WTC11 (cell line): ENCODE measurements at regions not wholly inside any gene's neighbourhood (a gene's known extent, or its start where the extent isn't known, plus 50 kb on each side); places are given as distances from the start of the nearest gene placed in this dataset.
"Not testable (repeated sequence)": the region's sequence is repeated elsewhere in the genome, so short reads cannot be mapped to it uniquely, and the experiment has no call there.

ENCODE experiments used
- ATAC-seq: fragments of 200-7000 bp; cut with Tn5 transposase; 2 replicates; pipeline ENCODE4 v1.10.0; 2021; ENCODE audit warnings: mild to moderate bottlenecking, moderate library complexity
- CTCF ChIA-PET: fragments of 300-600 bp; sonication (Branson Sonifier 250); formaldehyde crosslinking; loops from one replicate; lab custom pipeline; 2021; ENCODE audit warnings: antibody characterized with exemption; lab: Charles Lee
- POLR2A ChIA-PET: fragments of 350-600 bp; sonication (Branson Sonifier 250); formaldehyde crosslinking; loops from one replicate; lab custom pipeline; 2021; ENCODE audit warnings: antibody characterized with exemption; lab: Charles Lee
- DNase-seq: peaks from one replicate; pipeline ENCODE4 v3.0.0; 2021; ENCODE audit warnings: low spot score
- H3K27ac Mint-ChIP-seq: 2 replicates; pipeline ENCODE4 v1.8.0; 2021; ENCODE audit warnings: mixed read lengths
- H3K27me3 Mint-ChIP-seq: 2 replicates; pipeline ENCODE4 v1.8.0; 2021; ENCODE audit warnings: low read depth, mild to moderate bottlenecking, moderate library complexity, mixed read lengths
- H3K36me3 Mint-ChIP-seq: 2 replicates; pipeline ENCODE4 v1.8.0; 2021; ENCODE audit warnings: mixed read lengths
- H3K4me1 Mint-ChIP-seq: 2 replicates; pipeline ENCODE4 v1.8.0; 2022; ENCODE audit warnings: mixed read lengths
- H3K4me3 Mint-ChIP-seq: 2 replicates; pipeline ENCODE4 v1.8.0; 2021; ENCODE audit warnings: mild to moderate bottlenecking, moderate library complexity, mixed read lengths
- H3K9me3 Mint-ChIP-seq: 2 replicates; pipeline ENCODE4 v1.8.0; 2021; ENCODE audit warnings: mixed read lengths
- ATF1 ChIP-seq: sonication (generic); formaldehyde crosslinking; IDR thresholded peaks from 2 replicates; pipeline ENCODE4 v1.8.1; 2023; ENCODE audit warnings: mild to moderate bottlenecking, moderate library complexity, missing genetic modification reagents
- E2F1 ChIP-seq: sonication (generic); formaldehyde crosslinking; IDR thresholded peaks from 2 replicates; pipeline ENCODE4 v1.8.0; 2022; ENCODE audit warnings: mild to moderate bottlenecking, missing genetic modification reagents
- EMX1 ChIP-seq: fragments of 250-450 bp; sonication (Bioruptor Pico); IDR thresholded peaks from 2 replicates; pipeline ENCODE4 v1.8.0; 2021; ENCODE audit warnings: mild to moderate bottlenecking
- FOXK1 ChIP-seq: sonication (generic); formaldehyde crosslinking; IDR thresholded peaks from 2 replicates; pipeline ENCODE4 v1.8.0; 2022; ENCODE audit warnings: mild to moderate bottlenecking, moderate library complexity, missing genetic modification reagents
- FOXP1 ChIP-seq: sonication (generic); formaldehyde crosslinking; IDR thresholded peaks from 2 replicates; pipeline ENCODE4 v1.8.0; 2022; ENCODE audit warnings: missing genetic modification reagents, mild to moderate bottlenecking, moderate library complexity, borderline replicate concordance
- GRHL2 ChIP-seq: fragments of 250-450 bp; sonication (Bioruptor Pico); IDR thresholded peaks from 2 replicates; pipeline ENCODE4 v1.8.0; 2022; ENCODE audit warnings: mild to moderate bottlenecking, moderate library complexity; ENCODE audit not compliant: insufficient replicate concordance, severe bottlenecking
- MYBL2 ChIP-seq: sonication (generic); formaldehyde crosslinking; IDR thresholded peaks from 2 replicates; pipeline ENCODE4 v1.8.1; 2023; ENCODE audit warnings: mild to moderate bottlenecking, moderate library complexity, missing genetic modification reagents
- NFATC4 ChIP-seq: fragments of 250-450 bp; sonication (Bioruptor Pico); IDR thresholded peaks from 2 replicates; pipeline ENCODE4 v1.9.0; 2021; ENCODE audit warnings: mild to moderate bottlenecking
- NR2C2 ChIP-seq: sonication (generic); formaldehyde crosslinking; IDR thresholded peaks from 2 replicates; pipeline ENCODE4 v1.8.0; 2022; ENCODE audit warnings: mild to moderate bottlenecking, missing genetic modification reagents
- SP1 ChIP-seq: sonication (generic); formaldehyde crosslinking; conservative IDR thresholded peaks from 2 replicates; pipeline ENCODE4 v1.8.1; 2022; ENCODE audit warnings: missing genetic modification reagents
- TCF7 ChIP-seq: sonication (generic); formaldehyde crosslinking; IDR thresholded peaks from 2 replicates; pipeline ENCODE4 v1.8.0; 2022; ENCODE audit warnings: mild to moderate bottlenecking, low read depth, missing genetic modification reagents, moderate library complexity
- TP53 ChIP-seq: sonication (generic); formaldehyde crosslinking; IDR thresholded peaks from 2 replicates; pipeline ENCODE4 v1.8.1; 2023; ENCODE audit warnings: mild to moderate bottlenecking, missing genetic modification reagents
- ZNF396 ChIP-seq: fragments of 250-450 bp; sonication (Bioruptor Pico); IDR thresholded peaks from 2 replicates; pipeline ENCODE4 v1.8.0; 2021; ENCODE audit warnings: mild to moderate bottlenecking, moderate library complexity, borderline replicate concordance
- TF ChIP-seq, protein P1 (sequence below): sonication (generic); formaldehyde crosslinking; IDR thresholded peaks from 2 replicates; pipeline ENCODE4 v1.8.0; 2023; ENCODE audit warnings: mild to moderate bottlenecking, missing genetic modification reagents
- TF ChIP-seq, protein P2 (sequence below): sonication (generic); formaldehyde crosslinking; IDR thresholded peaks from 2 replicates; pipeline ENCODE4 v1.8.1; 2022; ENCODE audit warnings: mild to moderate bottlenecking, missing genetic modification reagents, moderate library complexity, borderline replicate concordance
- TF ChIP-seq, protein P3 (sequence below): sonication (generic); formaldehyde crosslinking; IDR thresholded peaks from 2 replicates; pipeline ENCODE4 v1.8.1; 2023; ENCODE audit warnings: mild to moderate bottlenecking, moderate library complexity, missing genetic modification reagents

GRCh38 chr6:84626527-84626926 is 137.9 kb downstream of the TBX18 start:
- TF ChIP-seq, protein P1, sequence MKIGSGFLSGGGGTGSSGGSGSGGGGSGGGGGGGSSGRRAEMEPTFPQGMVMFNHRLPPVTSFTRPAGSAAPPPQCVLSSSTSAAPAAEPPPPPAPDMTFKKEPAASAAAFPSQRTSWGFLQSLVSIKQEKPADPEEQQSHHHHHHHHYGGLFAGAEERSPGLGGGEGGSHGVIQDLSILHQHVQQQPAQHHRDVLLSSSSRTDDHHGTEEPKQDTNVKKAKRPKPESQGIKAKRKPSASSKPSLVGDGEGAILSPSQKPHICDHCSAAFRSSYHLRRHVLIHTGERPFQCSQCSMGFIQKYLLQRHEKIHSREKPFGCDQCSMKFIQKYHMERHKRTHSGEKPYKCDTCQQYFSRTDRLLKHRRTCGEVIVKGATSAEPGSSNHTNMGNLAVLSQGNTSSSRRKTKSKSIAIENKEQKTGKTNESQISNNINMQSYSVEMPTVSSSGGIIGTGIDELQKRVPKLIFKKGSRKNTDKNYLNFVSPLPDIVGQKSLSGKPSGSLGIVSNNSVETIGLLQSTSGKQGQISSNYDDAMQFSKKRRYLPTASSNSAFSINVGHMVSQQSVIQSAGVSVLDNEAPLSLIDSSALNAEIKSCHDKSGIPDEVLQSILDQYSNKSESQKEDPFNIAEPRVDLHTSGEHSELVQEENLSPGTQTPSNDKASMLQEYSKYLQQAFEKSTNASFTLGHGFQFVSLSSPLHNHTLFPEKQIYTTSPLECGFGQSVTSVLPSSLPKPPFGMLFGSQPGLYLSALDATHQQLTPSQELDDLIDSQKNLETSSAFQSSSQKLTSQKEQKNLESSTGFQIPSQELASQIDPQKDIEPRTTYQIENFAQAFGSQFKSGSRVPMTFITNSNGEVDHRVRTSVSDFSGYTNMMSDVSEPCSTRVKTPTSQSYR (CRISPR knock-in tag) = 0 out of 2 replicates have a peak, but pooled peaks have one; percentile 18
- TF ChIP-seq, all 79 proteins: peak for 1; not testable (repeated sequence) for 78
- peak overlapping the region; percentile 67 for H3K4me3 Mint-ChIP-seq
- peaks cover 21% of the 10 kb centered on the region for H3K9me3 Mint-ChIP-seq
- DNase-seq = peak; percentile 52
- POLR2A ChIA-PET, H3K36me3 Mint-ChIP-seq, CTCF ChIA-PET, H3K27me3 Mint-ChIP-seq, ATAC-seq: not testable (repeated sequence)
- H3K27ac Mint-ChIP-seq = peak overlapping the region; percentile 79
- H3K4me1 Mint-ChIP-seq = peaks cover 22% of the 10 kb centered on the region

- ChIA-PET CTCF (no interaction called here), POLR2A (no interaction called here)
- Mint-ChIP-seq H3K9me3 (peaks cover 22% of the 10 kb centered on the region), H3K4me3 (peak overlapping the region; percentile 27), H3K27ac (peak overlapping the region; percentile 86), H3K4me1 (peaks cover 22% of the 10 kb centered on the region), H3K27me3 (no peaks in the 10 kb centered on the region), H3K36me3 (peaks cover 10% of the 10 kb centered on the region)
- DNase-seq (no peak), ATAC-seq (no peak)
- TF ChIP-seq FOXP1 (CRISPR knock-in tag) = no peak
- TF ChIP-seq, protein P2, sequence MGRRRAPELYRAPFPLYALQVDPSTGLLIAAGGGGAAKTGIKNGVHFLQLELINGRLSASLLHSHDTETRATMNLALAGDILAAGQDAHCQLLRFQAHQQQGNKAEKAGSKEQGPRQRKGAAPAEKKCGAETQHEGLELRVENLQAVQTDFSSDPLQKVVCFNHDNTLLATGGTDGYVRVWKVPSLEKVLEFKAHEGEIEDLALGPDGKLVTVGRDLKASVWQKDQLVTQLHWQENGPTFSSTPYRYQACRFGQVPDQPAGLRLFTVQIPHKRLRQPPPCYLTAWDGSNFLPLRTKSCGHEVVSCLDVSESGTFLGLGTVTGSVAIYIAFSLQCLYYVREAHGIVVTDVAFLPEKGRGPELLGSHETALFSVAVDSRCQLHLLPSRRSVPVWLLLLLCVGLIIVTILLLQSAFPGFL (CRISPR knock-in tag) = no peak
- no peak for TF ChIP-seq FOXK1 (CRISPR knock-in tag)
- no peak for TF ChIP-seq NFATC4 (CRISPR knock-in tag)
- no peak for TF ChIP-seq TCF7
- no peak for TF ChIP-seq E2F1 (CRISPR knock-in tag)
- no peak for TF ChIP-seq NR2C2 (CRISPR knock-in tag)
- no peak for TF ChIP-seq SP1 (CRISPR knock-in tag)
- no peak for TF ChIP-seq EMX1 (CRISPR knock-in tag)
- no peak for TF ChIP-seq TP53
- no peak for TF ChIP-seq GRHL2 (CRISPR knock-in tag)
- no peak for TF ChIP-seq ATF1 (CRISPR knock-in tag)
- TF ChIP-seq, protein P3, sequence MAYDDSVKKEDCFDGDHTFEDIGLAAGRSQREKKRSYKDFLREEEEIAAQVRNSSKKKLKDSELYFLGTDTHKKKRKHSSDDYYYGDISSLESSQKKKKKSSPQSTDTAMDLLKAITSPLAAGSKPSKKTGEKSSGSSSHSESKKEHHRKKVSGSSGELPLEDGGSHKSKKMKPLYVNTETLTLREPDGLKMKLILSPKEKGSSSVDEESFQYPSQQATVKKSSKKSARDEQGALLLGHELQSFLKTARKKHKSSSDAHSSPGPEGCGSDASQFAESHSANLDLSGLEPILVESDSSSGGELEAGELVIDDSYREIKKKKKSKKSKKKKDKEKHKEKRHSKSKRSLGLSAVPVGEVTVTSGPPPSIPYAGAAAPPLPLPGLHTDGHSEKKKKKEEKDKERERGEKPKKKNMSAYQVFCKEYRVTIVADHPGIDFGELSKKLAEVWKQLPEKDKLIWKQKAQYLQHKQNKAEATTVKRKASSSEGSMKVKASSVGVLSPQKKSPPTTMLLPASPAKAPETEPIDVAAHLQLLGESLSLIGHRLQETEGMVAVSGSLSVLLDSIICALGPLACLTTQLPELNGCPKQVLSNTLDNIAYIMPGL = no peak
Observed at GRCh38 chr6:84625506-84625905, 138.9 kb downstream of the TBX18 start.

- no peaks in the 10 kb centered on the region for H3K27me3 Mint-ChIP-seq
- no peak for DNase-seq
- CTCF ChIA-PET = no interaction called here
- ATAC-seq = no peak
- no peak overlapping the region for H3K4me3 Mint-ChIP-seq
- POLR2A ChIA-PET = no interaction called here
- H3K27ac Mint-ChIP-seq = no peak overlapping the region
- H3K36me3 Mint-ChIP-seq = peaks cover 10% of the 10 kb centered on the region
- H3K4me1 Mint-ChIP-seq = peaks cover 28% of the 10 kb centered on the region
- peaks cover 22% of the 10 kb centered on the region for H3K9me3 Mint-ChIP-seq
- TF ChIP-seq ZNF396 (CRISPR knock-in tag) (no peak), TCF7 (no peak), MYBL2 (CRISPR knock-in tag) (no peak)
Observed at GRCh38 chr6:84623956-84624680, 140.3 kb downstream of the TBX18 start.
